ENCODE measurements at regions not wholly inside any gene's neighbourhood (a gene's known extent, or its start where the extent isn't known, plus 50 kb on each side); places are given as distances from the start of the nearest gene placed in this dataset.

DNA sequence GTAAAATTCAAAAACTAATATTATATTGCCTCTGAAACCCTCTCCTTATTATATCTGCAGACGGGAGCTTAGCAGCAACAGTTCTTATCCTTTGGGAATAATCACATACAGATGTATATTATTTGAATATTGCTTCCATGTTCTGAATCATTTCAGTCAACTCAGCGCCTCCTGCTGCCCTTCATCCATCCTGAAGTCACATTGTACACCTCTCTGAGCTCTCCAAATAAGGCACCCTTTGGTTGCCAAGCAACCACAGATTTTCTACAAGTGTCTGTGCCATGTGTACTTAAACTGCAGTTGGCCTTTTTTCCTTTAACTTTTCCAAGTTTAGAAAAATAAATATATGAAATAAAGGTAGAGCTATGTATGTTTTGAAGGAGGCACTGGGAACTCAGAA lies 384.3 kb downstream of the LRRIQ3 start:
- no peaks in the 10 kb centered on the region for H3K4me1 ChIP-seq (replicated peaks; ENCODE audit: insufficient read depth)
- no peak for DNase-seq
- no peak overlapping the region for H2AFZ ChIP-seq
- ChIA-PET CTCF (no interaction called here), POLR2A (ENCODE audit: unreplicated experiment) (no interaction called here)
- H3K4me2 ChIP-seq: no peak overlapping the region
- no peaks in the 10 kb centered on the region for H3K9me2 ChIP-seq (ENCODE audit: insufficient read depth)
- H3K9me3 ChIP-seq (ENCODE audit: insufficient read depth, low read depth): no peaks in the 10 kb centered on the region
- BruUV-seq (replicated peaks): no TSS peak
- H3F3A ChIP-seq (ENCODE audit: insufficient read depth, low read depth): no peaks in the 10 kb centered on the region
- intact Hi-C loops (cut with micrococcal nuclease; ENCODE audit: unreplicated experiment): no loop called here
- no peaks in the 10 kb centered on the region for H3K36me3 ChIP-seq (ENCODE audit: low read depth)
- H3K79me2 ChIP-seq (ENCODE audit: low read depth): no peaks in the 10 kb centered on the region
- peak; percentile 36; the same call in 1 of the 2 replicates for TF ChIP-seq CTCF (conservative IDR thresholded peaks at IDR 0.05)
- no peak for TF ChIP-seq EZH2 (IDR thresholded peaks at IDR 0.05; ENCODE audit: low read depth)
- H3K27me3 ChIP-seq (ENCODE audit: insufficient read depth, low read depth): no peaks in the 10 kb centered on the region
- no peak overlapping the region for H3K27ac ChIP-seq
- H3K4me3 ChIP-seq: no peak overlapping the region
- H4K20me1 ChIP-seq (ENCODE audit: insufficient read depth): no peaks in the 10 kb centered on the region

DNA sequence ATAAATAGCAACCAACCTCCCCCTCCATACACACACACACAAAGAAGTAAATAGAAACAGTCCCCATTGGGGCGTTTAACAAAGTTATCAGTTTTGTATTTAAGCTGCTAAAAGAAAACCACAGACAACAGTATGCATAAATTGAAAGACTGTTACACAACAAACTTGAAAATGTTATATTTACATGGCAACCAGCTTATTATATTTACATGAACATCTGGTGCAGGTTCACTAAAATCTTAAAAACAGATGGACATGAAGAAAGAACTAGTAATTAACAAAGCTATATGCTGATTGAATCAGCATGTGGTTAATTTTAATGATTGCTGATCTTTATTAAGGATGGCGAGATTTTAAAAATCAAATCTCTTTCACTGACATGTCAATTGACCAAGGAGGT lies 384.7 kb downstream of the LRRIQ3 start:
- DNase-seq: no peak
- POLR2A ChIA-PET (ENCODE audit: unreplicated experiment): no interaction called here
- no peak overlapping the region for H3K4me3 ChIP-seq
- no peaks in the 10 kb centered on the region for H3F3A ChIP-seq (ENCODE audit: insufficient read depth, low read depth)
- H3K36me3 ChIP-seq (ENCODE audit: low read depth): no peaks in the 10 kb centered on the region
- H2AFZ ChIP-seq: no peak overlapping the region
- TF ChIP-seq CTCF (conservative IDR thresholded peaks at IDR 0.05) (no peak), EZH2 (IDR thresholded peaks at IDR 0.05; ENCODE audit: low read depth) (no peak)
- no peaks in the 10 kb centered on the region for H3K9me3 ChIP-seq (ENCODE audit: insufficient read depth, low read depth)
- no peaks in the 10 kb centered on the region for H3K4me1 ChIP-seq (replicated peaks; ENCODE audit: insufficient read depth)
- no TSS peak for BruUV-seq (replicated peaks)
- CTCF ChIA-PET: no interaction called here
- no peaks in the 10 kb centered on the region for H3K27me3 ChIP-seq (ENCODE audit: insufficient read depth, low read depth)
- H4K20me1 ChIP-seq (ENCODE audit: insufficient read depth): no peaks in the 10 kb centered on the region
- no peaks in the 10 kb centered on the region for H3K9me2 ChIP-seq (ENCODE audit: insufficient read depth)
- intact Hi-C loops (cut with micrococcal nuclease; ENCODE audit: unreplicated experiment): no loop called here
- H3K4me2 ChIP-seq: no peak overlapping the region
- no peaks in the 10 kb centered on the region for H3K79me2 ChIP-seq (ENCODE audit: low read depth)
- no peak overlapping the region for H3K27ac ChIP-seq

DNA sequence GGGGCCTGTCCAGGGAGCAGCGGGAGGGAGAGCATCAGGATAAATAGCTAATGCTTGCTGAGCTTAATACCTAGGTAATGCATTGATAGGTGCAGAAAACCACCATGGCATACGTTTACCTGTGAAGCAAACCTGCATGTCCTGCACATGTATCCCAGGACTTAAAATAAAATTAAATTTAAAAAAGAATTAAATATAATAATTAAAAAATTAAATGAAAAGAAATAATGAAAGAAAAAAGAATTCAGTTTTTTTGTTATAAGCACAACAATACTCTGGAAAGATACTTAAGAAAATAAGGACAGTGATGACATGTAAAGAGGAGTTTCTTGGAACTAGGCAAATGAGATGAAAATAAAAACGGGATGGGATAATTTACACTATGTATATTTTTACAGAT lies 386.2 kb downstream of the LRRIQ3 start:
- POLR2A ChIA-PET (ENCODE audit: unreplicated experiment): no interaction called here
- no peaks in the 10 kb centered on the region for H4K20me1 ChIP-seq (ENCODE audit: insufficient read depth)
- no peak for TF ChIP-seq EZH2 (IDR thresholded peaks at IDR 0.05; ENCODE audit: low read depth)
- TF ChIP-seq CTCF (conservative IDR thresholded peaks at IDR 0.05): no peak
- no peak overlapping the region for H3K4me3 ChIP-seq
- no peak for DNase-seq
- H3K36me3 ChIP-seq (ENCODE audit: low read depth): no peaks in the 10 kb centered on the region
- no peaks in the 10 kb centered on the region for H3K79me2 ChIP-seq (ENCODE audit: low read depth)
- H3K27ac ChIP-seq: no peak overlapping the region
- no peaks in the 10 kb centered on the region for H3F3A ChIP-seq (ENCODE audit: insufficient read depth, low read depth)
- H3K27me3 ChIP-seq (ENCODE audit: insufficient read depth, low read depth): no peaks in the 10 kb centered on the region
- CTCF ChIA-PET: no interaction called here
- 0 out of 2 replicates have a peak, but pooled peaks cover 6% of the 10 kb centered on the region for H3K4me1 ChIP-seq (replicated peaks; ENCODE audit: insufficient read depth)
- intact Hi-C loops (cut with micrococcal nuclease; ENCODE audit: unreplicated experiment): no loop called here
- no TSS peak for BruUV-seq (replicated peaks)
- H3K4me2 ChIP-seq: no peak overlapping the region
- H2AFZ ChIP-seq: no peak overlapping the region
- H3K9me2 ChIP-seq (ENCODE audit: insufficient read depth): no peaks in the 10 kb centered on the region
- H3K9me3 ChIP-seq (ENCODE audit: insufficient read depth, low read depth): no peaks in the 10 kb centered on the region

Data from PC-9 (cell line).